ENCODE measurements at regions not wholly inside any gene's neighbourhood (a gene's known extent, or its start where the extent isn't known, plus 50 kb on each side); places are given as distances from the start of the nearest gene placed in this dataset.

DNA sequence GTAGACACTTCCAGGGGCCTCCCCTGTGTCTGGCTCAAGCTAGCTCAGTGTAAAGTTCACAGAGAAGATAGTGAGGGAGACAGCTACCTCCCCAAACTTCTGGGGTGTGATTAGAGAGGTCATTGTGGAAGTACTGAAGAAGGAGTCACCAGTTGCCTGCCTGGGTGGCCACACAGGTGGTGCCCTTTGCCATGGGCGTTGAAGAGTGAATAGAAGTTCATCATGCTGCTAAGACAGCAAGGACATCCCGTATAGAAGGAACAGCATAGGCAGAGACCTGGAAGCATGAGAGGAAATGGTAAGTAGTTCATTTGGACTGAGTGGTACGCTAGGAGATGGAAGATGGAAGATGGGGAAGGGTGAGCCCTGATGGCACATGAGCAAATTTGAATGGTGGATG is 110.1 kb downstream of the PJA1 start:
- TF ChIP-seq POLR2A (IDR thresholded peaks at IDR 0.05) (no peak), POLR2AphosphoS5 (IDR thresholded peaks at IDR 0.05; ENCODE audit: insufficient read depth in 1 of 2, low read depth in 1 of 2) (no peak)
- TF ChIP-seq, protein P1, sequence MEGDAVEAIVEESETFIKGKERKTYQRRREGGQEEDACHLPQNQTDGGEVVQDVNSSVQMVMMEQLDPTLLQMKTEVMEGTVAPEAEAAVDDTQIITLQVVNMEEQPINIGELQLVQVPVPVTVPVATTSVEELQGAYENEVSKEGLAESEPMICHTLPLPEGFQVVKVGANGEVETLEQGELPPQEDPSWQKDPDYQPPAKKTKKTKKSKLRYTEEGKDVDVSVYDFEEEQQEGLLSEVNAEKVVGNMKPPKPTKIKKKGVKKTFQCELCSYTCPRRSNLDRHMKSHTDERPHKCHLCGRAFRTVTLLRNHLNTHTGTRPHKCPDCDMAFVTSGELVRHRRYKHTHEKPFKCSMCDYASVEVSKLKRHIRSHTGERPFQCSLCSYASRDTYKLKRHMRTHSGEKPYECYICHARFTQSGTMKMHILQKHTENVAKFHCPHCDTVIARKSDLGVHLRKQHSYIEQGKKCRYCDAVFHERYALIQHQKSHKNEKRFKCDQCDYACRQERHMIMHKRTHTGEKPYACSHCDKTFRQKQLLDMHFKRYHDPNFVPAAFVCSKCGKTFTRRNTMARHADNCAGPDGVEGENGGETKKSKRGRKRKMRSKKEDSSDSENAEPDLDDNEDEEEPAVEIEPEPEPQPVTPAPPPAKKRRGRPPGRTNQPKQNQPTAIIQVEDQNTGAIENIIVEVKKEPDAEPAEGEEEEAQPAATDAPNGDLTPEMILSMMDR (IDR thresholded peaks at IDR 0.05): no peak
